Lung (tissue), 11 donors: ENCODE measurements at regions not wholly inside any gene's neighbourhood (a gene's known extent, or its start where the extent isn't known, plus 50 kb on each side); places are given as distances from the start of the nearest gene placed in this dataset.

Experiments
- ATAC-seq: fragments of 200-7000 bp; cut with Tn5 transposase; one replicate; pipeline ENCODE4 v1.9.1; 2020; ENCODE audit warnings: moderate number of reproducible peaks; ENCODE audit not compliant: insufficient read depth, low FRiP score
- DNase-seq, 3 donors: peaks; one replicate each; pipeline ENCODE4 v3.0.0-alpha.2; 2013 to 2017
- H3K27ac ChIP-seq, 2 donors: one replicate each; pipeline ENCODE4 v1.5.1; 2013; ENCODE audit warnings: mild to moderate bottlenecking in 2 of 2, moderate library complexity in 2 of 2, control low read depth in 1 of 2, inconsistent platforms in 1 of 2, low read depth in 1 of 2, low read length in 1 of 2
- H3K27me3 ChIP-seq, 3 donors: one replicate each; pipeline ENCODE4 v1.5.1; 2013; ENCODE audit warnings: low read length in 2 of 3; ENCODE audit not compliant: control insufficient read depth in 3 of 3, insufficient read depth in 3 of 3
- H3K36me3 ChIP-seq, 4 donors: one replicate each; pipeline ENCODE4 v1.5.1; 2013; ENCODE audit warnings: low read length in 4 of 4, mild to moderate bottlenecking in 1 of 4, moderate library complexity in 1 of 4; ENCODE audit not compliant: control insufficient read depth in 4 of 4, insufficient read depth in 4 of 4
- H3K4me1 ChIP-seq, 5 donors: one replicate each; pipeline ENCODE4 v1.5.1; 2013; ENCODE audit warnings: low read length in 5 of 5, mild to moderate bottlenecking in 2 of 5, moderate library complexity in 1 of 5; ENCODE audit not compliant: control insufficient read depth in 5 of 5, insufficient read depth in 5 of 5
- H3K4me3 ChIP-seq: one replicate; pipeline ENCODE4 v1.5.1; 2013; ENCODE audit warnings: mild to moderate bottlenecking, control low read depth, moderate library complexity
- H3K9ac ChIP-seq, 2 donors: one replicate each; pipeline ENCODE4 v1.5.1; 2013; ENCODE audit warnings: low read length in 2 of 2, control low read depth in 1 of 2; ENCODE audit not compliant: insufficient read depth in 1 of 2
- H3K9me3 ChIP-seq, 4 donors: one replicate each; pipeline ENCODE4 v1.5.1; 2013; ENCODE audit warnings: low read length in 3 of 4, mild to moderate bottlenecking in 1 of 4, moderate library complexity in 1 of 4; ENCODE audit not compliant: control insufficient read depth in 4 of 4, insufficient read depth in 3 of 4
- WGBS, 2 donors: extraction: QIAGEN DNeasy Blood & Tissue Kit; methylation state at CpG; one replicate each; pipeline ENCODE4 v1.1.7; 2013; 5-methylcytosine and 5-hydroxymethylcytosine counted together
- TF ChIP-seq, protein P1 (sequence below): IDR thresholded peaks from 2 replicates; pipeline ENCODE4 v1.5.1; 2012; ENCODE audit warnings: mild to moderate bottlenecking; ENCODE audit errors: control extremely low read depth, extremely low read depth
- donor health status: control.
- donor health status: control.
- donor health status: Bipolar disorder and iron deficiency.
- donor health status: healthy.
- donor health status: DM: yes; HTN: yes; CAD: no.

DNA sequence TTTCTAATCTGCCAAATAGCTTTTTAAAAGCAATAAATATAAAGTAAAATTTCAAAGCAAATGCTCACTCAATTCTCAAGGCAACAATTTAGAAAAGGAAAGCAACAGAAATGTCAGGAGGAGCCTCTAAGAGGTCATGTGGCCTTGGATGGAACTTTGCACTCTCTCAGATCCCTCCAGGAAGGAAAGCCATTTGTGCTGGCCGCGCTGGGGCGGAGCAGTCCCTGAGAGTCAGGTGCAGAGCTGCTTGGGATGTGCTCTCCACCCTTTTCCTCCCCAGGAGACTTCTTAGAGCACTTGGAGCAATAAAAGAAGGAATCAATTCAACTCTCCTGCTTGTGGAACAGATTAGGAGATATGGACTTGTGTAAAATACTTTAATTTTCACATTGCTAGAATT lies 379.8 kb upstream of the LINC00305 start:
- H3K9ac ChIP-seq: no peak overlapping the region
- H3K36me3 ChIP-seq: no peaks in the 10 kb centered on the region
- 84 to 93% methylated on average over 3 of the region's 3 CpGs for WGBS, 2 donors
- no peaks in the 10 kb centered on the region for H3K27me3 ChIP-seq
- H3K9me3 ChIP-seq: peaks cover 0 to 3% (median 0%) of the 10 kb centered on the region in 4 donors
- no peak overlapping the region for H3K27ac ChIP-seq
- TF ChIP-seq, protein P1, sequence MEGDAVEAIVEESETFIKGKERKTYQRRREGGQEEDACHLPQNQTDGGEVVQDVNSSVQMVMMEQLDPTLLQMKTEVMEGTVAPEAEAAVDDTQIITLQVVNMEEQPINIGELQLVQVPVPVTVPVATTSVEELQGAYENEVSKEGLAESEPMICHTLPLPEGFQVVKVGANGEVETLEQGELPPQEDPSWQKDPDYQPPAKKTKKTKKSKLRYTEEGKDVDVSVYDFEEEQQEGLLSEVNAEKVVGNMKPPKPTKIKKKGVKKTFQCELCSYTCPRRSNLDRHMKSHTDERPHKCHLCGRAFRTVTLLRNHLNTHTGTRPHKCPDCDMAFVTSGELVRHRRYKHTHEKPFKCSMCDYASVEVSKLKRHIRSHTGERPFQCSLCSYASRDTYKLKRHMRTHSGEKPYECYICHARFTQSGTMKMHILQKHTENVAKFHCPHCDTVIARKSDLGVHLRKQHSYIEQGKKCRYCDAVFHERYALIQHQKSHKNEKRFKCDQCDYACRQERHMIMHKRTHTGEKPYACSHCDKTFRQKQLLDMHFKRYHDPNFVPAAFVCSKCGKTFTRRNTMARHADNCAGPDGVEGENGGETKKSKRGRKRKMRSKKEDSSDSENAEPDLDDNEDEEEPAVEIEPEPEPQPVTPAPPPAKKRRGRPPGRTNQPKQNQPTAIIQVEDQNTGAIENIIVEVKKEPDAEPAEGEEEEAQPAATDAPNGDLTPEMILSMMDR: no peak
- H3K4me3 ChIP-seq: no peak overlapping the region
- DNase-seq (no peak), ATAC-seq (no peak)
- H3K4me1 ChIP-seq: no peaks in the 10 kb centered on the region

DNA sequence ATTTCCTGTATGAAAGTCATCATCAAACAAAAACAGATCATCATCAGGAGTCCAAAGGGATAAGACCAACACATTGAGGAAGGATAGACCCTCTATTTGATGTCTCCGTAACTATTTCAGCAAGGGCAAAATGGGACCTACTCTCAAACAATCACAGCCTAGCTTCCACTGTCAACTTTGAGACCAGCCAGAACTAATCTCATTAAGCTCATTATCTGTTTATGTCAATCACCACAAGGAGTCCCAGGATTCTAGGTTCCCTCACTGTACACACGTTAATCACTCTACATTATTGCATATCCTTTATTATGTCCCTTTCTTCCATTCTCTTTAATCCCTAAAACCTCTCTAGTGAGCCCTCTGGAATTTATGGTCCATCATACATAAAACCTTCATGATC lies 370.3 kb upstream of the LINC00305 start:
- no peak overlapping the region for H3K4me3 ChIP-seq
- H3K36me3 ChIP-seq: no peaks in the 10 kb centered on the region
- no peak overlapping the region for H3K9ac ChIP-seq
- DNase-seq (no peak), ATAC-seq (no peak)
- H3K27ac ChIP-seq: no peak overlapping the region
- no peaks in the 10 kb centered on the region for H3K9me3 ChIP-seq
- TF ChIP-seq, protein P1: no peak
- H3K4me1 ChIP-seq: no peaks in the 10 kb centered on the region
- H3K27me3 ChIP-seq: no peaks in the 10 kb centered on the region
- WGBS, 2 donors: 87 to 92% methylated on average over 2 of the region's 2 CpGs

DNA sequence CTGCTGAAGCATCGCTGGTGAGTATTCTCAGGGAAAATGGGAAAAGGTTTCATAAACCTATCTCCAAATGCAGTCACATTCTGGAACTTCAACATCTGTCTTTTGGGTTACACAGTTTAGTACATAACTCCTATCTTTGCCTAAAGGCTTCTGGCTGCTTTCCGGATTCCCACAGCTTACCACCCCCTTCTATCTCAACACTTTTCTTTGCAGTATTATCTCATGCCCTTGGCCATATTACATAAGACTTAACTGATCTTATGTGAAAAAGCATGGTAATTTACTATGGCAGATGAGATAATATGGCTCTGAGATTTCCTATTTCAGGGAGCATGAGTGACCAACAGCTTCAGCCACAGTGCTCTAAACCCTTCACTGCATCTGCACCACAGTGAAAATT lies 369.3 kb upstream of the LINC00305 start:
- no peak overlapping the region for H3K9ac ChIP-seq
- TF ChIP-seq, protein P1: no peak
- H3K36me3 ChIP-seq: no peaks in the 10 kb centered on the region
- H3K4me3 ChIP-seq: no peak overlapping the region
- 90 to 93% methylated on average over 2 of the region's 2 CpGs for WGBS, 2 donors
- no peak for ATAC-seq
- DNase-seq: no peak
- H3K9me3 ChIP-seq: no peaks in the 10 kb centered on the region
- no peaks in the 10 kb centered on the region for H3K4me1 ChIP-seq
- no peak overlapping the region for H3K27ac ChIP-seq
- H3K27me3 ChIP-seq: no peaks in the 10 kb centered on the region

DNA sequence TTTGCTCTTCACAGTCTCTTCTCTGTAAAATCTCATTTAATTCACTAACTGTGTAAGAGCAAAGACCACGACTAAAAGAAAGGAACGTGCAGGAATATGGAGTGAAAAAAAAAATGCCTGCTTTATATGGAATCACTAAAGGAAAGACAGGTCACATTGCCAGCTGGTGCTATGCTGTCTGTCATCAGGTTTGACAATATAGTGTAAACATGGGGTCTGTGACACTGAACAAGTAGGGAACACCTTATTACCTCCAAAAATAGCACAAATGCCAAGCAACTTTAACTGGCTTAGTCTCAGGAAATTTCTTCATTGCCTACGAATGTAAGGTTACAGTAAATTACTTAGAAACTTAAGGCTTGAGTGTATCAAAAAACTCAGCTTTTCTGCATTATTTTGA lies 364.5 kb upstream of the LINC00305 start:
- no peak for ATAC-seq
- Histone ChIP-seq H3K36me3 (no peaks in the 10 kb centered on the region), H3K27me3 (no peaks in the 10 kb centered on the region), H3K27ac (no peak overlapping the region), H3K4me3 (no peak overlapping the region), H3K9me3 (no peaks in the 10 kb centered on the region), H3K4me1 (no peaks in the 10 kb centered on the region), H3K9ac (no peak overlapping the region)
- no peak for DNase-seq
- 61 to 68% methylated on average over 3 of the region's 3 CpGs for WGBS, 2 donors
- TF ChIP-seq, protein P1: no peak
